Coronary artery (tissue), 2 donors: ENCODE measurements at regions not wholly inside any gene's neighbourhood (a gene's known extent, or its start where the extent isn't known, plus 50 kb on each side); places are given as distances from the start of the nearest gene placed in this dataset.

Experiments
- DNase-seq: peaks from one replicate; pipeline ENCODE4 v3.0.0-alpha.2; 2017; ENCODE audit warnings: low spot score
- H3K27ac ChIP-seq, 2 donors: fragments of 200-600 bp; sonication (generic); one replicate each; pipeline ENCODE4 v1.5.1; 2016 to 2019
- H3K4me3 ChIP-seq: fragments of 200-600 bp; sonication (generic); 2 replicates; pipeline ENCODE4 v1.5.1; 2016; ENCODE audit warnings: mild to moderate bottlenecking, moderate library complexity
- CTCF ChIP-seq: fragments of 200-600 bp; sonication (generic); IDR thresholded peaks from one replicate; pipeline ENCODE4 v1.5.1; 2019; ENCODE audit warnings: antibody characterized with exemption

DNA sequence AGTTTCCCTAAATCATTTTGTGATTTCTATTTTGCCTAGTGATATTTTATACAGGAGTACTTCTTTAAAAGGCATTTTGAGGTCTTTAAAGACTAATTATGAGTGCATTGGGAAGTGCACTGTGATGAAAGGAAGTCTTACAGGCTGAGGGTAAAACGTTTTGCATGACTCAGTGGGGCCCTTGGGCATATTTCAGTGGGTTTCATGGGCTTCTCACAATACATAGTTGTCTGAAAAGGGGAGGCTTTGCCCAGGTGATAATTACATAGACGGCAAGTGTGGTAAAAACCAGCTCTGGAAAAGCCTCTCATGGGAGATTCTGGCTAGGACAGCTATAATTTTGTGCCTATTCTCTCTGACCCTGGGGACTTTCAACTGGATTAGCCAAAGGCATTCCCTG is 387.2 kb downstream of the ARHGEF28 start:
- no peak overlapping the region for H3K4me3 ChIP-seq
- H3K27ac ChIP-seq, result no peak overlapping the region
- TF ChIP-seq CTCF, result no peak
- no peak for DNase-seq

DNA sequence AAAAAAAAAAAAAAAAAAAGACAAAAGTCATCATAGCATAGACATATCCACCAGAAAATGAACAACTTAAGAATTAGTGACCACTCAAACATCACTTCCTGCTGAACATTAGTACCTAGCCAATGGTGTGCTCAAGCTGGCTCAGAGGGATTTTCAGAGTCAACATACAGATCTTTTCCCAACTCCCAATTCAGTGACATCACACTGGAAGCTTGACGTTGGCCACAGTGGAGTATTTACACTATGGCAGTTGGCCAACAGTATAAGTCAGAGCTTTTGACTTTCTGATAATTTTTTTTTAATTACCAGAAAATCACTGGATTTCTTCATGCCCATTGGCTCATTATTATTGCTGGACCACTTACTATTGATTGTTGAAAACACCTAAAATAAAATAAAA is 383.5 kb downstream of the ARHGEF28 start:
- no peak overlapping the region for H3K4me3 ChIP-seq
- DNase-seq, result no peak
- TF ChIP-seq CTCF, result no peak
- no peak overlapping the region for H3K27ac ChIP-seq

- DNase-seq, result no peak
- Histone ChIP-seq H3K27ac (no peak overlapping the region), H3K4me3 (no peak overlapping the region)
- no peak for TF ChIP-seq CTCF
These were observed 381.2 kb downstream of the ARHGEF28 start for GRCh38 chr5:74007193-74007592.

GRCh38 chr5:73999297-73999696 is 373.3 kb downstream of the ARHGEF28 start:
- H3K27ac ChIP-seq, result no peak overlapping the region
- no peak for TF ChIP-seq CTCF
- no peak overlapping the region for H3K4me3 ChIP-seq
- DNase-seq, result no peak

- Histone ChIP-seq H3K4me3 (no peak overlapping the region), H3K27ac (no peak overlapping the region)
- no peak for TF ChIP-seq CTCF
- DNase-seq, result no peak
These were observed 372.5 kb downstream of the ARHGEF28 start for GRCh38 chr5:73998489-73998888.

- no peak for DNase-seq
- no peak overlapping the region for H3K27ac ChIP-seq
- no peak for TF ChIP-seq CTCF
These were observed 372.0 kb downstream of the ARHGEF28 start for GRCh38 chr5:73997960-73998359.

GRCh38 chr5:73996151-73996755 is 370.3 kb downstream of the ARHGEF28 start:
- no peak for TF ChIP-seq CTCF
- H3K4me3 ChIP-seq, result no peak overlapping the region
- no peak overlapping the region for H3K27ac ChIP-seq
- DNase-seq, result no peak

More at GRCh38 chr5:73997960-73998359, 372.0 kb downstream of the ARHGEF28 start:
- H3K4me3 ChIP-seq, result no peak overlapping the region
